GM23338 (cell line): ENCODE measurements at regions not wholly inside any gene's neighbourhood (a gene's known extent, or its start where the extent isn't known, plus 50 kb on each side); places are given as distances from the start of the nearest gene placed in this dataset.

Source experiments
- ATAC-seq: fragments of 200-7000 bp; cut with Tn5 transposase; 3 replicates; pipeline ENCODE4 v1.9.1; 2020
- DNase-seq: peaks from one replicate; pipeline ENCODE4 v3.0.0-alpha.2; 2015; ENCODE audit warnings: low spot score
- H2AFZ ChIP-seq: fragments of 200-600 bp; sonication (generic); 2 replicates; pipeline ENCODE4 v1.8.0; 2016; ENCODE audit warnings: antibody characterized with exemption, mild to moderate bottlenecking, moderate library complexity
- H3F3A ChIP-seq: fragments of 200-600 bp; sonication (generic); replicated peaks from 2 replicates; pipeline ENCODE4 v1.8.0; 2017; ENCODE audit warnings: antibody characterized with exemption, mixed run types, low read depth
- H3K27ac ChIP-seq: fragments of 200-600 bp; sonication (generic); 2 replicates; pipeline ENCODE4 v1.6.1; 2016; ENCODE audit warnings: low read depth
- H3K27me3 ChIP-seq: fragments of 200-600 bp; sonication (generic); 2 replicates; pipeline ENCODE4 v1.8.0; 2016; ENCODE audit warnings: mild to moderate bottlenecking, mixed run types, moderate library complexity; ENCODE audit not compliant: insufficient read depth
- H3K36me3 ChIP-seq: fragments of 200-600 bp; sonication (generic); 2 replicates; pipeline ENCODE4 v1.8.0; 2016; ENCODE audit warnings: mild to moderate bottlenecking; ENCODE audit not compliant: insufficient read depth
- H3K4me1 ChIP-seq: fragments of 200-600 bp; sonication (generic); 2 replicates; pipeline ENCODE4 v1.8.0; 2016; ENCODE audit warnings: mild to moderate bottlenecking, moderate library complexity; ENCODE audit not compliant: insufficient read depth
- H3K4me2 ChIP-seq: fragments of 200-600 bp; sonication (generic); 2 replicates; pipeline ENCODE4 v1.7.1; 2017; ENCODE audit warnings: mixed run types
- H3K4me3 ChIP-seq: fragments of 200-600 bp; sonication (generic); 2 replicates; pipeline ENCODE4 v1.6.1; 2016; ENCODE audit warnings: mixed run types
- H3K79me2 ChIP-seq: fragments of 200-600 bp; sonication (generic); replicated peaks from 2 replicates; pipeline ENCODE4 v1.8.0; 2017; ENCODE audit warnings: mild to moderate bottlenecking; ENCODE audit not compliant: insufficient read depth
- H3K9me2 ChIP-seq: fragments of 200-600 bp; sonication (generic); 2 replicates; pipeline ENCODE4 v1.8.0; 2017; ENCODE audit not compliant: insufficient read depth
- H4K20me1 ChIP-seq: fragments of 200-600 bp; sonication (generic); replicated peaks from 2 replicates; pipeline ENCODE4 v1.8.0; 2017; ENCODE audit warnings: mild to moderate bottlenecking; ENCODE audit not compliant: insufficient read depth
- H3K27ac Mint-ChIP-seq: 2 replicates; pipeline ENCODE4 v1.8.0; 2020; ENCODE audit warnings: inconsistent platforms, mild to moderate bottlenecking, moderate library complexity, mixed read lengths
- H3K27me3 Mint-ChIP-seq: 3 replicates; pipeline ENCODE4 v1.8.0; 2022; ENCODE audit warnings: low read depth, mild to moderate bottlenecking, moderate library complexity, mixed read lengths, inconsistent platforms; ENCODE audit not compliant: insufficient read depth, poor library complexity
- H3K36me3 Mint-ChIP-seq: 3 replicates; pipeline ENCODE4 v1.8.0; 2021; ENCODE audit warnings: low read depth, mild to moderate bottlenecking, inconsistent platforms, moderate library complexity, mixed read lengths
- H3K4me1 Mint-ChIP-seq: 3 replicates; pipeline ENCODE4 v1.8.0; 2020; ENCODE audit warnings: mild to moderate bottlenecking, inconsistent platforms, mixed read lengths
- H3K4me3 Mint-ChIP-seq: 3 replicates; pipeline ENCODE4 v1.8.0; 2021; ENCODE audit warnings: moderate library complexity, mild to moderate bottlenecking, inconsistent platforms, mixed read lengths
- H3K9me3 Mint-ChIP-seq: 3 replicates; pipeline ENCODE4 v1.8.0; 2020; ENCODE audit warnings: moderate library complexity, mild to moderate bottlenecking, inconsistent platforms, mixed read lengths
- CREB1 ChIP-seq: fragments of 250-450 bp; sonication (Bioruptor Pico); IDR thresholded peaks from 2 replicates; pipeline ENCODE4 v1.5.0; 2020; ENCODE audit warnings: low read depth, mild to moderate bottlenecking, moderate library complexity
- CTCF ChIP-seq, 2 experiments: fragments of 200-600 bp in 1 of 2; sonication (generic) in 1 of 2; conservative IDR thresholded peaks; 2 replicates each; pipeline versions ENCODE4 v1.5.1 to v1.6.1; 2016 to 2017; ENCODE audit warnings: antibody characterized with exemption in 2 of 2, low read depth in 2 of 2, mild to moderate bottlenecking in 2 of 2, moderate library complexity in 1 of 2
- ETS1 ChIP-seq: IDR thresholded peaks from 2 replicates; pipeline ENCODE4 v1.6.1; 2016; ENCODE audit warnings: antibody characterized with exemption
- EZH2 ChIP-seq: fragments of 200-600 bp; sonication (generic); IDR thresholded peaks from one replicate; pipeline ENCODE4 v1.8.0; 2017; ENCODE audit warnings: antibody characterized with exemption, mild to moderate bottlenecking, low read depth; ENCODE audit not compliant: unreplicated experiment
- EZH2phosphoT487 ChIP-seq: fragments of 200-600 bp; sonication (generic); IDR thresholded peaks from one replicate; pipeline ENCODE4 v1.8.1; 2018; ENCODE audit warnings: antibody characterized with exemption; ENCODE audit not compliant: unreplicated experiment
- JUNB ChIP-seq: IDR thresholded peaks from one replicate; pipeline ENCODE4 v1.6.1; 2016; ENCODE audit warnings: antibody characterized with exemption; ENCODE audit not compliant: unreplicated experiment
- NANOG ChIP-seq: IDR thresholded peaks from 2 replicates; pipeline ENCODE4 v1.6.1; 2016; ENCODE audit warnings: antibody characterized with exemption, borderline replicate concordance
- POLR2AphosphoS5 ChIP-seq: IDR thresholded peaks from 2 replicates; pipeline ENCODE4 v1.6.1; 2016; ENCODE audit warnings: antibody characterized with exemption, low read depth
- REST ChIP-seq: IDR thresholded peaks from one replicate; pipeline ENCODE4 v1.6.1; 2018; ENCODE audit warnings: antibody characterized with exemption; ENCODE audit not compliant: unreplicated experiment
- STAT1 ChIP-seq: IDR thresholded peaks from one replicate; pipeline ENCODE4 v1.6.1; 2016; ENCODE audit warnings: antibody characterized with exemption; ENCODE audit not compliant: unreplicated experiment
- ZNF114 ChIP-seq: fragments of 250-450 bp; sonication (Bioruptor Pico); IDR thresholded peaks from 2 replicates; pipeline ENCODE4 v1.5.0; 2020; ENCODE audit warnings: mild to moderate bottlenecking, moderate library complexity
- ZNF331 ChIP-seq: fragments of 250-450 bp; sonication (Bioruptor Pico); IDR thresholded peaks from 2 replicates; pipeline ENCODE4 v1.5.0; 2020; ENCODE audit warnings: low read depth, mild to moderate bottlenecking, moderate library complexity
- ZNF462 ChIP-seq: fragments of 250-450 bp; sonication (Bioruptor Pico); IDR thresholded peaks from 2 replicates; pipeline ENCODE4 v1.5.0; 2020; ENCODE audit warnings: mild to moderate bottlenecking, moderate library complexity

- Histone ChIP-seq H2AFZ (no peak overlapping the region), H3K4me2 (no peak overlapping the region), H3K27me3 (no peaks in the 10 kb centered on the region), H3K27ac (no peak overlapping the region), H3K4me3 (no peak overlapping the region), H3K36me3 (no peaks in the 10 kb centered on the region), H3K79me2 (no peaks in the 10 kb centered on the region), H4K20me1 (no peaks in the 10 kb centered on the region), H3K9me2 (no peaks in the 10 kb centered on the region), H3F3A (no peaks in the 10 kb centered on the region), H3K4me1 (0 out of 2 replicates have a peak, but pooled peaks cover 5% of the 10 kb centered on the region)
- Mint-ChIP-seq H3K27ac (no peak overlapping the region), H3K27me3 (peaks cover 2% of the 10 kb centered on the region), H3K4me3 (no peak overlapping the region), H3K9me3 (no peaks in the 10 kb centered on the region), H3K36me3 (no peaks in the 10 kb centered on the region), H3K4me1 (peaks cover 6% of the 10 kb centered on the region; the same call in 1 of the 3 replicates)
- DNase-seq (no peak), ATAC-seq (no peak)
- TF ChIP-seq STAT1 (no peak), ZNF462 (CRISPR knock-in tag) (no peak), NANOG (no peak), EZH2 (no peak), REST (no peak), POLR2AphosphoS5 (no peak), JUNB (no peak), ETS1 (no peak), CTCF (conservative IDR thresholded peaks at IDR 0.05; ENCODE audit: low read depth in 2 of 2) (no peak), CREB1 (CRISPR knock-in tag) (no peak), EZH2phosphoT487 (no peak), ZNF114 (no peak), ZNF331 (CRISPR knock-in tag) (no peak)
Observed at GRCh38 chr5:97422678-97423077, 239.6 kb upstream of the RIOK2 start.
